GM12873 (cell line): ENCODE measurements at regions not wholly inside any gene's neighbourhood (a gene's known extent, or its start where the extent isn't known, plus 50 kb on each side); places are given as distances from the start of the nearest gene placed in this dataset.

Source experiments
- CTCF ChIP-seq: IDR thresholded peaks from 2 replicates; pipeline ENCODE4 v1.5.1; 2012; ENCODE audit warnings: low read depth, mild to moderate bottlenecking, moderate library complexity, low read length, control low read depth; ENCODE audit not compliant: insufficient read depth; ENCODE audit errors: missing control alignments

DNA sequence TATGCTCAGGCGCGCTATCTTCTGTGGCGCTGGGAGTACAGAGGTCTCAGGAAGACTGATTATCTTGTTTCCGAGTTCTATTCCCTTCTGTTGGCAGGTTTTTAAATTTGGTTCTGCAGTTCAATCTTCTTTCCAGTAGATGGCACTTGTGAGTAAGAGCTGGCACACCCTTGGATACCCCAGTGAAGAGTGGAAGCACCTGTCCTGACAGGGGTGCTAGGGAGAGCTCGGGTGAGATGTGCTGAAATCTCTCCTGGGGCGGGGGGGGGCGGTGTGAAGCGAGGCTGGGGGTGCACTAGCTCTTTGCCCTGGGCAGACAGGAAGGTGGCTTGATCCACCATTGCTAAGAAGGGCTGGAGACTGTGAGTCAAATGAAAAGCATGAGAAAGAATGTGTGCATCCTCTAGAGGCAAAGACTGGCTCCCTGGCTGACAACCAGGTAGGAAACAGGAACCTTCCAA lies 679.9 kb upstream of the CCDC179 start:
- peak; percentile 84 for TF ChIP-seq CTCF

DNA sequence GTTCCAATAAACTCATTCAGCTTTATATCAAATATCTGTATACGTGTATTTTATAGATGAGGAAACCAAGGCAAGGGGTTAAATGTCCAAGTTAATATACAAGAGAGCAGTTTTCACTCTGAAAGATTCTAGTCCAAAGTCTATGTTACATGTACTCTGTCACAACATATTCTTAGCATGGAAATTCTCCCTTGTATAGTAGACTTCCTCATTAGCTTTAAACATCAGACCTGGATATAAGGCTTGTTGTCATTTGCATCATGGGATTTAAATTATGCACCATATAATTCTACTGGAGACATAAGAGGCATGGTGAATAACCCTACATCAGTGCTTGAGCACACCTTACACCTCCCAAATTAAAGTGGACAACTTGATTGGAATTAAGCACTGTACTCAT lies 681.9 kb upstream of the CCDC179 start:
- TF ChIP-seq CTCF, result no peak

- TF ChIP-seq CTCF, result no peak
Observed at GRCh38 chr11:23542816-23543215, 682.5 kb upstream of the CCDC179 start.

- TF ChIP-seq CTCF, result no peak
Observed at GRCh38 chr11:23543651-23544222, 683.5 kb upstream of the CCDC179 start.

DNA sequence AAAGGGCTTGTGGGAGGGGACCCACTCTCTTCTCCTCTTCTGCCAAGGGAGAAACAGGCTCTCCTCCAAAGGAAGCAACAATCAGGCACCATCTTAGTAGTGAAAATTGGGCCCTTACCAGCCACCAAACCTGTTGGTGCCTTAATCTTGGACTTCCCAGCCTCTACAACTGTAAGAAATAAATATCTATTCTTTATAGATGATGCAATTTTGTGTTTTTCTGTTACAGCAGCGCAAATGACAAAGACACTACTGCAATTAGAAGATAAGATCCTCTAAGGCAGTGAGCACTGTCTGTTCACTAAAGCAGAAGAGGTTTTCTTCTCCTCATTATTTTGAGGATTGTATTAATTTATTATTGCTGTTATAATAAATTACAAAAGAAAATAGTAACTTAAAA lies 691.4 kb upstream of the CCDC179 start:
- TF ChIP-seq CTCF, result no peak

GRCh38 chr11:23554002-23554401 lies 693.7 kb upstream of the CCDC179 start:
- TF ChIP-seq CTCF, result no peak

DNA sequence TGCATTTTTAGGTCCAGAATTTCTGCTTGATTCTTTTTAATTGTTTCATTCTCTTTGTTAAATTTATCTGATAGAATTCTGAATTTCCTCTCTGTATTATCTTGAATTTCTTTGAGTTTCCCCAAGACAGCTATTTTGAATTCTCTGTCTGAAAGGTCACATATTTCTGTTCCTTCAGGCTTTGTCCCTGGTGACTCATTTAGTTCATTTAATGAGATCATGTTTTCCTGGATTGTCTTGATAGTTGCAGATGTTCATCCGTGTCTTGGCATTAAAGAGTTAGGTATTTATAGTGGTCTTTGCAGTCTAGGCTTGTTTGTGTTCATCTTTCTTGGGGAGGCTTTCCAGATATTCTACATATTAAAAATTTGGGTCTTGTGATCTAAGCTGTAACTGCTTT lies 694.8 kb upstream of the CCDC179 start:
- TF ChIP-seq CTCF, result no peak
